Anterior cingulate cortex (tissue), 58 donors: ENCODE measurements at regions not wholly inside any gene's neighbourhood (a gene's known extent, or its start where the extent isn't known, plus 50 kb on each side); places are given as distances from the start of the nearest gene placed in this dataset.
"Not testable (repeated sequence)": the region's sequence is repeated elsewhere in the genome, so short reads cannot be mapped to it uniquely, and the experiment has no call there.

Experiments
- DNase-seq, 58 donors: peaks; one replicate each; lab custom pipeline; 2025; lab: John Stamatoyannopoulos, UW

DNA sequence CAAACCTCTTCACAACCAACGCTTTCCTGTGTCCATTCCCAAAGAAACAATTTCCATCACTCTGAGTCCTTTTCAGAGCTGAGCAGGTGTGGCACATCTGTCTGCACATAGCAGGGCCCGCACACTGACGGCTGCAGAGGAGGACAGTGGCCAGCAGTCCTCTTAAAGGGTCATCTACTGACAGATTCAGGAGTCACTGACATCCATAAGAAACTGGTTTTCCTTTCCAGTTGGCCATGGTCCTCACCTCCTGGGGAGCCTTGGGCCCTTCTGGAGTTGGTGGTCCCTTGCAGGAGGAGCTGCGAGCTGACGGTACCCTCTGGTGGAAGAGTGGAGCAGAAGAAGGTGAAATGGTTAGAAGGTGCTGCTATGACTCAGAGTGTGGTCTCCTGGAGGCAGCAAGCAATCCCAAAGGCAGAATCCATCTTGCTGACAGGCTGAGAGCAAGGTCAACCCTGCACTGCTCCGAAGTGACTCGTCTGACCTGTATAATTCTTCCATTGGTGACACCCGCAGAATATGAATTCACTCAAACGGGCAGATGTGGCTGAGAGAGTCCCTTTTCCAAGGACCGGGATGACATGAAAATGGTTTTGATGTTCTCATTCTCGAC, 278.5 kb upstream of the C1orf174 start:
- DNase-seq: no peak

- peak in 1 of 58 donors; percentile 19 for DNase-seq
Observed at GRCh38 chr1:4179914-4180735, 280.1 kb upstream of the C1orf174 start.

DNA sequence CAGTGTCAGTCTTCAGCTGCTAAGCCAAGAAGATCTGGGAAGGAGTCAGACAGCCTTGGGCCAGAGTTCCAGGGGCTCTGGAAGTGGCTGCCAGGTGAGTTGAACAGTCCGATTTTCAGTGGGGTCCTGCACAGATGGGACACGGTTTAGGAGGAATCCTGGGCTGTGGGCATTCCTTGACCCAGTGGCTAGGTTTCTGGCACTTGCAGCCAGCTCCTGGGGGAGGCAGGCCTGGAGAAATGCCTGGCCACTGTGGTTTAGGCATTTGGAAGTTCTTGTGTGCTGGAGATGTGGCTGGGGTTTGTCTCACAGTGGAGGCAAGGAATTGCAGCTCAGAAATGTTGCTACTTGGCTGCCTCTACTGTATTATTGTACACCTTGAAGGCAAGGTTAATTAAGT, 286.4 kb upstream of the C1orf174 start:
- DNase-seq: not testable (repeated sequence)

GRCh38 chr1:4203501-4203900, 303.4 kb upstream of the C1orf174 start:
- no peak for DNase-seq

DNA sequence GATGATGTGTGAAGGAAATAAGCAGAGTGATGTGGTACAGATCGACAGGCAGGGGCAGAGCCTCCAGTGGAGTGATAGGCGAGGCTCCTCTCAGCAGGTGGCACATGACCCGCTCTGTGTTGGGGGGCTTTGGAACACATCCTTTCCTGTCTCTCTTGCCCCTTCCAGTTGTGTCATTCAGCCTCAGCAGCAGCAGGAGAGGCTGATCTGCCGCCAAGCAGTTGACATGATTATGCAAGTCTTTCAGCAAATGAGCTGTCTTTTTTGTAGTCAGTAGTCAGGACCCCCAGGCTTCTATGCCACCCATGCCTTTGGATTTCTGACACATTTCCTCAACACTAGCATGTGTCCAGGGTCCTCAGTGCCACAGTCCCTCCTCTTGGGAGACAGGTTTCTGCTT, 307.1 kb upstream of the C1orf174 start:
- no peak for DNase-seq

DNA sequence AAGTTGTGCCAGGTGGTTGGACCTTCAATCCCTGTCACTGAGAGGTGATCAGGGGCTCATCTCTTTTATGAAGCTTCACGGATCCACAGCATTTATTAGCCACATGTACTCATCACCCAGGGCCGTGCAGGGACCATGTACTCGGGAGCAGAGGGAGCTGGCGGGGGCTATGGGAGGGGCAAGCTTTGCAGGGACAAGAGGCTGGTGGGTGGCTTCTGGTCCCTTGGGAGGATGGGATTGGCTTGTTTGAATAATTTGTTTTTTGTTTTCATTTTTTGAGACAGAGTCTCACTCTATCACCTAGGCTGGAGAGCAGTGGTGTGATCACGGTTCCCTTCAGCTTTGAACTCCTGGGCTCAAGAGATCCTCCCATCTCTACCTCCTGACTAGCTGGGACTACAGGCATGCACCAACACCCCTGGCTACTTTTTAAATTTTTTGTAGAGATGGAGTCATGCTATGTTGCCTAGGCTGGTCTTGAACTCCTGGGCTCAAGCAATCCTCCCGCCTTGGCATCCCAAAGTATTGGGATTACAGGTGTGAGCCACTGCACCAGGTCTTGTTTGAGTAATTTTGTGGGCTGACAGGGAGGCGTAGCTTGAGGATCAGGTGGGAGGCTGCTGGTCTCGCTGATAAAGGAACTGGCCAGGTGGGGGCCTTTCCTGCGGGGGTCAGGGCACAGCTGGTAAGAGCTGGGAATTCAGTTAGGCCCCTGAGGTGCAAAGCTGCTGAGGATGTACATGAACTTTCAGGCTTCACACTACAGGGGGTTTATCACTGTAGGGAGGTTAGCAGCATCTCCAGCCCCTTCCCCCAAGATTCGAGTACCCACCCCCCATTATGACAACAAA, 308.0 kb upstream of the C1orf174 start:
- DNase-seq: no peak

DNA sequence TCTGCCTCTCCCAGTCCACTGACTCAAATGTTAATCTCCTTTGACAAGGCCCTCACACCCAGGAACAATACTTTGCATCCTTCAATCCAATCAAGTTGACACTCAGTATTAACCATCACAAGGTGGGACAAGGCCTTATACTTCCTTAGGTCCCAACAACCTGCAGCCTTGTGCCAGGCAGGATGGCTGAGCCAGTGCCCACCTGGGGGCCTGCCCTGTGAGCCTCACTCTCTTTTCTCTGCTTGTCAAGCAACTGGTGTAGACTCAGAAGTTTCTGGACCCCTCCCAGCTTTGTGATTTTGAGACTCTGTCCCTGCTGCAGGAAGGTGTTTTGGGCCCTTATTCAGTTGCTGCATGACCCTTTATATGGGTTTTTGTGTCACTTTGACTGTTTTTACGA, 310.0 kb upstream of the C1orf174 start:
- DNase-seq: no peak

- DNase-seq: no peak
Observed at GRCh38 chr1:4212796-4213195, 312.7 kb upstream of the C1orf174 start.

- no peak for DNase-seq
Observed at GRCh38 chr1:4213366-4213973, 313.4 kb upstream of the C1orf174 start.

DNA sequence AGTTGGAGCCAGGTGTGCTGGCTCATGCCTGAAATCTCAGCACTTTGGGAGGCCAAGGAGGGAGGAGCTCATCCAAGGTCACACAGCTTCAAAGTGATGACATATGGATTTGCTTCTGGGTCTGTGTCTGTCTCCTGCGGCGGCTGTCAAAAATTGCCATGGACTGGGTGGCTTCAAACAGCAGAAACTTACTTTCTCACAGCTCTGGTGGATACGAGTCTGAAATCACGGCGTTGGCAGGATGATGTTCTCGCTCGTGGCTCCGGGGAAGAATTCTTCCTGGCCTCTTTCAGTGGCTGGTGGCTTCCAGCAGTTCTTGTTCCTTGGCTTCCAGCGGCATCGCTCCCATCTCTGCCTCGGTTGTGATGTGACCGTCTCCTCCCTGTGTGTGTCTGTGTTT, 314.8 kb upstream of the C1orf174 start:
- DNase-seq: no peak

- DNase-seq: no peak
Observed at GRCh38 chr1:4215391-4215790, 315.3 kb upstream of the C1orf174 start.

DNA sequence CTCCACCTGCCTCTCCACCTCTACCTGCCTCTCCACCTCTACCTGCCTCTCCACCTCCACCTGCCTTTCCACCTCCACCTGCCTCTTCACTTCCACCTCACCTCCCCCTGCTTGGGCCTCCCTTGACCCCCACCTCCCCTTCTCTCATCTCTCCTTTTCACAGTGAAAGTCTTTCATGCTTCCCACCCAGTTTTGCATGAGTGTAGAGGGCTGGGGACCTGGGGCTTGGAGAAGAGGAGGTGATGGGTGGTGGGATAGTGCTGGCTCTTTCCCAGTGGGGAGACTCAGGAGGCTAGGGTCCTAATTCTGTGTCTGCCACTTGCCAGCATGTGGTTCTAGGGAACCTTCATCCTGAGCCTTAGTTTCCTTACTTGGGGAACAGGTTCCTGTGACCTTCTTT, 316.2 kb upstream of the C1orf174 start:
- no peak for DNase-seq

DNA sequence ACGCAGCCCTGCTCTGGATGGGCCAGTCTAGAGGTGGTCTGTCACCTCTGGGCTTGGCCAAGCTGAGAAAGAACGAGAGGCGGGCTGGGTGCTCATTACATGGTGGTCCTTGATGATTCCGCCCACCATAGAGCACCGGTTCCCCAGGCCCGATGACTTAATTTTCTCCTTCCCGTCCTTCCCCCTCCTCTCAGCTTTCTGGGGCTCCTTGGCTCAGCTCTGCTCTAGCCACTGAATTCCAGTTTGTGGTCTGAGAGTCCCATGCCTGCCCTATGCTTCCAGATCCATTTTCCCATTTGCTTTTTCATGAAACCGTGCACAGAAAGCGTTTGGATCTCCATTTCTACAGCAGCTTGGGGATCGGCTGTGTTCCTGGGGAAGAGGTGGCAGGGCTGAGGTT, 318.5 kb upstream of the C1orf174 start:
- no peak for DNase-seq

DNA sequence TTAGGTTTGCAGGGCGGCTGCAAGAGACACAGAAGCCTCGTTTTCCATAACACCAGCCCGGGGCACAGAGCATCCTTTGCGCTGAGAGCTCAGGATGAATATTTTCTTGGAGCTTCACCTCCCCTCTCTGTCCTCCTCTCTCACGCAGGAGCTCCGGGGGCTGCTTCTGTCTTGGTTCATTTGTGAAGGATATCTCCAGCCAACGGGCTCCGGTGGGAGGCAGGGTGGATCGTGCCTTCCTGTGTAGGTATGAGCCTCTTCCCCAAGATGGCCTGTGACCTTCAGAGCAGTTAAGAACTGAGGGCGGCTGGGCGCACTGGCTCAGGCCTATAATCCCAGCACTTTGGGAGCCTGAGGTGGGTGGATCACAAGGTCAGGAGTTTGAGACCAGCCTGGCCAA, 319.0 kb upstream of the C1orf174 start:
- no peak for DNase-seq

DNA sequence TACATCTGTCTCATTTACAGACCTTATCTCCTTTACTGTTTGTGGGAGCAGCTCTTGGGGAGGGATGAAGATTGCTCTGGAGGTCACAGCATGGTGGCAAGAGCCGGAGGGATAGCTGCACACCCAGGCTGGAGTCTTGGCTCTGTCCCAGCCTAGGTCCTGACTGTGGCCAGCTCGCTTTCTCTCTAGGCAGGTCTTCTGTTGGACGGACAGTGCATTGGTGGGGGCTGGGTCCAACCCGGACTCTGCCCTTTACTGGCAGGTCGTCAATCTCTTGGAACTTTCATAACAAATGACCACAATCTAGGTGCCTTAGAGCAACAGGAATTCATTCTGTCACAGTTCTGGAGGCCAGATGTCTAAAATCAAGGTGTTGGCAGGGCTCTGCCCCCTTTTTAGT, 319.8 kb upstream of the C1orf174 start:
- DNase-seq: no peak

DNA sequence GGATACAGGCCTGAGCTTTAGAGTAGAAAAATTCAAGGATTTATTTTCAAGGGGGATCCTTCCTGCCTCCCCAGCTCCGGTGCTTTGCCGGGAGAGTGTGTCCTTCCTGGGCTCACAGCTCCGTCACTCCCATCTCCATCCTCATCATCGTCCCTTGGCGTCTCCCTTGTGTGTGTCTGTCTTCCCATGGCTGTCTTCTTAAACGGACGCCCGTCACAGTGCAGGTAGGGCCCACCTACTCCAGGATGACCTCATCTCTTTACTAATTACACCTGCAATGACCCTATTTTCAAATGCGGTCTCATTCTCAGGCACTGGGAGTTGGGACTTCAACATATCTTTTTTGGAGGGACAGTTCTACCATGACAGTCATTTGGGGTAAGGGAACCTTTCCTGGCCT, 320.3 kb upstream of the C1orf174 start:
- no peak for DNase-seq

- DNase-seq: no peak
Observed at GRCh38 chr1:4221107-4221506, 321.0 kb upstream of the C1orf174 start.

GRCh38 chr1:4224684-4225467, 324.8 kb upstream of the C1orf174 start:
- DNase-seq: no peak

GRCh38 chr1:4227986-4228385, 327.9 kb upstream of the C1orf174 start:
- peak in 1 of 58 donors; percentile 5 for DNase-seq

DNA sequence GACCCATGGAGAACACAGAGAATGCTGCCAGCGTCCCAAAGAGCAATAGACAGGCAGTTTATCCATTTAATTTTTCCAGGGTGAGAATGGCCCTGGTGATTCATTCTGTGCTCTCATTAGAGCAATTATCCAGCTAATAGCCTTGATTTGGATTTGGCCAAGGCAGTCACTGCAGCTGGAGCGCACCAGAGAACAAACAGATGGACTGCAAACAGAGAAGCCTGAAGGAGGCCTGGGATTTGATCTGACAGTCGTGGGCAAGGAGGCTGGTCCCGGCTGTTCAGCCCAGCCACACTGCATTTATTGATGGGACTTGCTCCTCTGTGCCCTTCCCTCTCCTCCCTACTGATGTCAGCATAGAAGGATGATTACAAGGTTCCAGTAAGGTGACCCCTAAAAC, 353.9 kb upstream of the C1orf174 start:
- peak in 2 of 58 donors; percentile 1 to 7 for DNase-seq
